A673 (cell line): ENCODE measurements at regions not wholly inside any gene's neighbourhood (a gene's known extent, or its start where the extent isn't known, plus 50 kb on each side); places are given as distances from the start of the nearest gene placed in this dataset.

Source experiments
- BruUV-seq: library from RNA; stranded (reverse); fragments of 400-500 nt; replicated peaks from 2 replicates; lab custom pipeline; 2021; lab: Mats Ljungman, UMichigan
- CTCF ChIA-PET: fragments of 300-600 bp; sonication (Branson Sonifier 250); formaldehyde crosslinking; loops from one replicate; lab custom pipeline; 2022; ENCODE audit warnings: antibody characterized with exemption; lab: Charles Lee
- POLR2A ChIA-PET: fragments of 300-600 bp; sonication (Branson Sonifier 250); formaldehyde crosslinking; loops from one replicate; lab custom pipeline; 2022; ENCODE audit warnings: antibody characterized with exemption; ENCODE audit not compliant: low non-redundant PET; lab: Charles Lee
- DNase-seq: peaks from one replicate; pipeline ENCODE4 v3.0.0-alpha.2; 2015; ENCODE audit warnings: low spot score
- H3K27ac ChIP-seq: fragments of 200-600 bp; sonication (generic); 2 replicates; pipeline ENCODE4 v1.5.1; 2016; ENCODE audit warnings: mixed run types, low read depth, mild to moderate bottlenecking, mixed read lengths, antibody characterized with exemption, low read length; ENCODE audit not compliant: poor library complexity, severe bottlenecking
- H3K27me3 ChIP-seq: fragments of 200-600 bp; sonication (generic); replicated peaks from 2 replicates; pipeline ENCODE4 v1.6.1; 2017; ENCODE audit warnings: mixed run types, low read depth, mild to moderate bottlenecking, mixed read lengths, antibody characterized with exemption, low read length; ENCODE audit not compliant: insufficient read depth, poor library complexity
- H3K36me3 ChIP-seq: fragments of 200-600 bp; sonication (generic); 2 replicates; pipeline ENCODE4 v1.6.1; 2016; ENCODE audit warnings: mixed run types, mild to moderate bottlenecking, mixed read lengths, antibody characterized with exemption, low read length; ENCODE audit not compliant: insufficient read depth, poor library complexity, severe bottlenecking
- H3K4me1 ChIP-seq: fragments of 200-600 bp; sonication (generic); 2 replicates; pipeline ENCODE4 v1.6.1; 2017; ENCODE audit warnings: mixed run types, mild to moderate bottlenecking, mixed read lengths, antibody characterized with exemption, low read length; ENCODE audit not compliant: insufficient read depth, poor library complexity, severe bottlenecking
- H3K4me3 ChIP-seq: fragments of 200-600 bp; sonication (generic); 2 replicates; pipeline ENCODE4 v1.5.1; 2016; ENCODE audit warnings: low read depth, mixed run types, mild to moderate bottlenecking, mixed read lengths, low read length; ENCODE audit not compliant: poor library complexity, severe bottlenecking
- H3K9me3 ChIP-seq: fragments of 200-600 bp; sonication (generic); 2 replicates; pipeline ENCODE4 v1.6.1; 2016; ENCODE audit warnings: mixed run types, low read depth, mild to moderate bottlenecking, mixed read lengths, antibody characterized with exemption, low read length; ENCODE audit not compliant: poor library complexity, severe bottlenecking
- CTCF ChIP-seq: fragments of 300-800, 200-600 bp; sonication (generic); conservative IDR thresholded peaks from 2 replicates; pipeline ENCODE4 v1.5.1; 2017; ENCODE audit warnings: low read depth, mild to moderate bottlenecking, antibody characterized with exemption, low read length, moderate library complexity, mixed read lengths
- EZH2 ChIP-seq: fragments of 200-600 bp; sonication (generic); IDR thresholded peaks from 2 replicates; pipeline ENCODE4 v1.6.1; 2017; ENCODE audit warnings: borderline replicate concordance, low read depth, mild to moderate bottlenecking, mixed read lengths, antibody characterized with exemption, low read length; ENCODE audit not compliant: poor library complexity, severe bottlenecking
- intact Hi-C: fragments of 100-400 bp; cut with micrococcal nuclease; formaldehyde crosslinking; loops from one replicate; pipeline ENCODE4 v1.10.0; 2022; ENCODE audit not compliant: unreplicated experiment

GRCh38 chr6:137791281-137792159, 75.5 kb upstream of the TNFAIP3 start:
- CTCF ChIA-PET: no interaction called here
- intact Hi-C loops: no loop called here
- Histone ChIP-seq H3K4me1 (no peaks in the 10 kb centered on the region), H3K27me3 (peaks cover 5% of the 10 kb centered on the region), H3K4me3 (no peak overlapping the region), H3K9me3 (no peaks in the 10 kb centered on the region), H3K36me3 (no peaks in the 10 kb centered on the region), H3K27ac (no peak overlapping the region)
- no peak for DNase-seq
- no peak for TF ChIP-seq EZH2
- TF ChIP-seq CTCF: no peak
- POLR2A ChIA-PET: no interaction called here
- BruUV-seq: no TSS peak

GRCh38 chr6:137792160-137793033, 74.7 kb upstream of the TNFAIP3 start:
- POLR2A ChIA-PET: no interaction called here
- no peak overlapping the region for H3K27ac ChIP-seq
- no peaks in the 10 kb centered on the region for H3K36me3 ChIP-seq
- CTCF ChIA-PET: no interaction called here
- DNase-seq: no peak
- H3K4me1 ChIP-seq: no peaks in the 10 kb centered on the region
- no peaks in the 10 kb centered on the region for H3K9me3 ChIP-seq
- intact Hi-C loops: no loop called here
- TF ChIP-seq EZH2 (no peak), CTCF (no peak)
- H3K27me3 ChIP-seq: peaks cover 5% of the 10 kb centered on the region
- no peak overlapping the region for H3K4me3 ChIP-seq
- no TSS peak for BruUV-seq

- ChIA-PET CTCF (no interaction called here), POLR2A (no interaction called here)
- TF ChIP-seq EZH2: no peak
- TF ChIP-seq CTCF: no peak
- no TSS peak for BruUV-seq
- H3K27me3 ChIP-seq: peaks cover 5% of the 10 kb centered on the region
- DNase-seq: no peak
- intact Hi-C loops: no loop called here
- H3K4me1 ChIP-seq: no peaks in the 10 kb centered on the region
- no peak overlapping the region for H3K27ac ChIP-seq
- H3K36me3 ChIP-seq: no peaks in the 10 kb centered on the region
- H3K4me3 ChIP-seq: no peak overlapping the region
- no peaks in the 10 kb centered on the region for H3K9me3 ChIP-seq
Observed at GRCh38 chr6:137793805-137794515, 73.1 kb upstream of the TNFAIP3 start.
